GM23338 (cell line): ENCODE measurements at regions not wholly inside any gene's neighbourhood (a gene's known extent, or its start where the extent isn't known, plus 50 kb on each side); places are given as distances from the start of the nearest gene placed in this dataset.

Experiments
- ATAC-seq: fragments of 200-7000 bp; cut with Tn5 transposase; 3 replicates; pipeline ENCODE4 v1.9.1; 2020
- DNase-seq: peaks from one replicate; pipeline ENCODE4 v3.0.0-alpha.2; 2015; ENCODE audit warnings: low spot score
- H2AFZ ChIP-seq: fragments of 200-600 bp; sonication (generic); 2 replicates; pipeline ENCODE4 v1.8.0; 2016; ENCODE audit warnings: antibody characterized with exemption, mild to moderate bottlenecking, moderate library complexity
- H3F3A ChIP-seq: fragments of 200-600 bp; sonication (generic); replicated peaks from 2 replicates; pipeline ENCODE4 v1.8.0; 2017; ENCODE audit warnings: antibody characterized with exemption, mixed run types, low read depth
- H3K27ac ChIP-seq: fragments of 200-600 bp; sonication (generic); 2 replicates; pipeline ENCODE4 v1.6.1; 2016; ENCODE audit warnings: low read depth
- H3K27me3 ChIP-seq: fragments of 200-600 bp; sonication (generic); 2 replicates; pipeline ENCODE4 v1.8.0; 2016; ENCODE audit warnings: mild to moderate bottlenecking, mixed run types, moderate library complexity; ENCODE audit not compliant: insufficient read depth
- H3K36me3 ChIP-seq: fragments of 200-600 bp; sonication (generic); 2 replicates; pipeline ENCODE4 v1.8.0; 2016; ENCODE audit warnings: mild to moderate bottlenecking; ENCODE audit not compliant: insufficient read depth
- H3K4me1 ChIP-seq: fragments of 200-600 bp; sonication (generic); 2 replicates; pipeline ENCODE4 v1.8.0; 2016; ENCODE audit warnings: mild to moderate bottlenecking, moderate library complexity; ENCODE audit not compliant: insufficient read depth
- H3K4me2 ChIP-seq: fragments of 200-600 bp; sonication (generic); 2 replicates; pipeline ENCODE4 v1.7.1; 2017; ENCODE audit warnings: mixed run types
- H3K4me3 ChIP-seq: fragments of 200-600 bp; sonication (generic); 2 replicates; pipeline ENCODE4 v1.6.1; 2016; ENCODE audit warnings: mixed run types
- H3K79me2 ChIP-seq: fragments of 200-600 bp; sonication (generic); replicated peaks from 2 replicates; pipeline ENCODE4 v1.8.0; 2017; ENCODE audit warnings: mild to moderate bottlenecking; ENCODE audit not compliant: insufficient read depth
- H3K9me2 ChIP-seq: fragments of 200-600 bp; sonication (generic); 2 replicates; pipeline ENCODE4 v1.8.0; 2017; ENCODE audit not compliant: insufficient read depth
- H4K20me1 ChIP-seq: fragments of 200-600 bp; sonication (generic); replicated peaks from 2 replicates; pipeline ENCODE4 v1.8.0; 2017; ENCODE audit warnings: mild to moderate bottlenecking; ENCODE audit not compliant: insufficient read depth
- H3K27ac Mint-ChIP-seq: 2 replicates; pipeline ENCODE4 v1.8.0; 2020; ENCODE audit warnings: inconsistent platforms, mild to moderate bottlenecking, moderate library complexity, mixed read lengths
- H3K27me3 Mint-ChIP-seq: 3 replicates; pipeline ENCODE4 v1.8.0; 2022; ENCODE audit warnings: low read depth, mild to moderate bottlenecking, moderate library complexity, mixed read lengths, inconsistent platforms; ENCODE audit not compliant: insufficient read depth, poor library complexity
- H3K36me3 Mint-ChIP-seq: 3 replicates; pipeline ENCODE4 v1.8.0; 2021; ENCODE audit warnings: low read depth, mild to moderate bottlenecking, inconsistent platforms, moderate library complexity, mixed read lengths
- H3K4me1 Mint-ChIP-seq: 3 replicates; pipeline ENCODE4 v1.8.0; 2020; ENCODE audit warnings: mild to moderate bottlenecking, inconsistent platforms, mixed read lengths
- H3K4me3 Mint-ChIP-seq: 3 replicates; pipeline ENCODE4 v1.8.0; 2021; ENCODE audit warnings: moderate library complexity, mild to moderate bottlenecking, inconsistent platforms, mixed read lengths
- H3K9me3 Mint-ChIP-seq: 3 replicates; pipeline ENCODE4 v1.8.0; 2020; ENCODE audit warnings: moderate library complexity, mild to moderate bottlenecking, inconsistent platforms, mixed read lengths
- CREB1 ChIP-seq: fragments of 250-450 bp; sonication (Bioruptor Pico); IDR thresholded peaks from 2 replicates; pipeline ENCODE4 v1.5.0; 2020; ENCODE audit warnings: low read depth, mild to moderate bottlenecking, moderate library complexity
- EZH2 ChIP-seq: fragments of 200-600 bp; sonication (generic); IDR thresholded peaks from one replicate; pipeline ENCODE4 v1.8.0; 2017; ENCODE audit warnings: antibody characterized with exemption, mild to moderate bottlenecking, low read depth; ENCODE audit not compliant: unreplicated experiment
- EZH2phosphoT487 ChIP-seq: fragments of 200-600 bp; sonication (generic); IDR thresholded peaks from one replicate; pipeline ENCODE4 v1.8.1; 2018; ENCODE audit warnings: antibody characterized with exemption; ENCODE audit not compliant: unreplicated experiment
- JUNB ChIP-seq: IDR thresholded peaks from one replicate; pipeline ENCODE4 v1.6.1; 2016; ENCODE audit warnings: antibody characterized with exemption; ENCODE audit not compliant: unreplicated experiment
- NANOG ChIP-seq: IDR thresholded peaks from 2 replicates; pipeline ENCODE4 v1.6.1; 2016; ENCODE audit warnings: antibody characterized with exemption, borderline replicate concordance
- POLR2AphosphoS5 ChIP-seq: IDR thresholded peaks from 2 replicates; pipeline ENCODE4 v1.6.1; 2016; ENCODE audit warnings: antibody characterized with exemption, low read depth
- STAT1 ChIP-seq: IDR thresholded peaks from one replicate; pipeline ENCODE4 v1.6.1; 2016; ENCODE audit warnings: antibody characterized with exemption; ENCODE audit not compliant: unreplicated experiment
- ZNF114 ChIP-seq: fragments of 250-450 bp; sonication (Bioruptor Pico); IDR thresholded peaks from 2 replicates; pipeline ENCODE4 v1.5.0; 2020; ENCODE audit warnings: mild to moderate bottlenecking, moderate library complexity
- ZNF331 ChIP-seq: fragments of 250-450 bp; sonication (Bioruptor Pico); IDR thresholded peaks from 2 replicates; pipeline ENCODE4 v1.5.0; 2020; ENCODE audit warnings: low read depth, mild to moderate bottlenecking, moderate library complexity
- TF ChIP-seq, protein P1 (sequence below): IDR thresholded peaks from 2 replicates; pipeline ENCODE4 v1.6.1; 2016; ENCODE audit warnings: antibody characterized with exemption
- TF ChIP-seq, protein P2 (sequence below): IDR thresholded peaks from one replicate; pipeline ENCODE4 v1.6.1; 2018; ENCODE audit warnings: antibody characterized with exemption; ENCODE audit not compliant: unreplicated experiment
- TF ChIP-seq, protein P3 (sequence below): fragments of 250-450 bp; sonication (Bioruptor Pico); IDR thresholded peaks from 2 replicates; pipeline ENCODE4 v1.5.0; 2020; ENCODE audit warnings: mild to moderate bottlenecking, moderate library complexity
- TF ChIP-seq, protein P4 (sequence below), 2 experiments: fragments of 200-600 bp in 1 of 2; sonication (generic) in 1 of 2; conservative IDR thresholded peaks; 2 replicates each; pipeline versions ENCODE4 v1.5.1 to v1.6.1; 2016 to 2017; ENCODE audit warnings: antibody characterized with exemption in 2 of 2, low read depth in 2 of 2, mild to moderate bottlenecking in 2 of 2, moderate library complexity in 1 of 2

DNA sequence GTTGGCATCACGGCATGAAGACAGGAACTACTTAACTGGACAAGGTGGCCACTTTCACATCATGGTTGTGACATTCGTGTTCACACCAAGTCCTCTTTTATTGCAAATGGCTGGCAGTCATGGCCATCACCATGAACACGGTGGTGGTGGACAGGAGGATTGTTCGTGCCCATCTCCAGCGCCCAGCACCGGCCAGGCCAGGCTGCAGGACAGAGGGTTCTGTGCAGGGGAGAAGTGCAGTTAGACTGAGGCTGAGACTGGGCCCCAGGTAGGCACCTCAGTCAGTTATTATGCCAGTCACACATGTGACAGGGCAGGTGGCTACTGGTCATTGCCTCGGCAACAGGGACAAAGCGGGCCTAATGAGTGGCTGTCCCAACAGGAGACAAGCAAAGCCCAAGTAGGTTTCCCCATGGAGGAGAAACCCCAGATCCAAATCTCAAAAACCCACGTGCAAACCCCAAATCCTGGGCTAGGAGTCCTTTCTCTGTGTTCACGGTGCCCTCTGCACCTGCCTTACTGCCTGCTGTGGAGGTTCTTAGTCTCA is 468.1 kb upstream of the MYT1L start:
- Histone ChIP-seq H3K4me2 (no peak overlapping the region), H3K27ac (no peak overlapping the region), H3K79me2 (no peaks in the 10 kb centered on the region), H3K36me3 (peaks cover 5% of the 10 kb centered on the region; the same call in 1 of the 2 replicates), H2AFZ (no peak overlapping the region), H3F3A (no peaks in the 10 kb centered on the region), H3K4me3 (no peak overlapping the region), H3K9me2 (no peaks in the 10 kb centered on the region), H4K20me1 (no peaks in the 10 kb centered on the region), H3K4me1 (no peaks in the 10 kb centered on the region), H3K27me3 (no peaks in the 10 kb centered on the region)
- no peak overlapping the region for H3K4me3 Mint-ChIP-seq
- no peak for ATAC-seq
- peaks cover 14% of the 10 kb centered on the region; the same call in 1 of the 3 replicates for H3K36me3 Mint-ChIP-seq
- H3K9me3 Mint-ChIP-seq, result peaks cover 32% of the 10 kb centered on the region
- TF ChIP-seq, protein P1, sequence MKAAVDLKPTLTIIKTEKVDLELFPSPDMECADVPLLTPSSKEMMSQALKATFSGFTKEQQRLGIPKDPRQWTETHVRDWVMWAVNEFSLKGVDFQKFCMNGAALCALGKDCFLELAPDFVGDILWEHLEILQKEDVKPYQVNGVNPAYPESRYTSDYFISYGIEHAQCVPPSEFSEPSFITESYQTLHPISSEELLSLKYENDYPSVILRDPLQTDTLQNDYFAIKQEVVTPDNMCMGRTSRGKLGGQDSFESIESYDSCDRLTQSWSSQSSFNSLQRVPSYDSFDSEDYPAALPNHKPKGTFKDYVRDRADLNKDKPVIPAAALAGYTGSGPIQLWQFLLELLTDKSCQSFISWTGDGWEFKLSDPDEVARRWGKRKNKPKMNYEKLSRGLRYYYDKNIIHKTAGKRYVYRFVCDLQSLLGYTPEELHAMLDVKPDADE, result no peak
- TF ChIP-seq NANOG (no peak), ZNF114 (CRISPR knock-in tag) (no peak), CREB1 (CRISPR knock-in tag) (no peak), JUNB (no peak), ZNF331 (no peak), EZH2 (no peak), STAT1 (no peak), POLR2AphosphoS5 (no peak), EZH2phosphoT487 (no peak)
- TF ChIP-seq, protein P2, sequence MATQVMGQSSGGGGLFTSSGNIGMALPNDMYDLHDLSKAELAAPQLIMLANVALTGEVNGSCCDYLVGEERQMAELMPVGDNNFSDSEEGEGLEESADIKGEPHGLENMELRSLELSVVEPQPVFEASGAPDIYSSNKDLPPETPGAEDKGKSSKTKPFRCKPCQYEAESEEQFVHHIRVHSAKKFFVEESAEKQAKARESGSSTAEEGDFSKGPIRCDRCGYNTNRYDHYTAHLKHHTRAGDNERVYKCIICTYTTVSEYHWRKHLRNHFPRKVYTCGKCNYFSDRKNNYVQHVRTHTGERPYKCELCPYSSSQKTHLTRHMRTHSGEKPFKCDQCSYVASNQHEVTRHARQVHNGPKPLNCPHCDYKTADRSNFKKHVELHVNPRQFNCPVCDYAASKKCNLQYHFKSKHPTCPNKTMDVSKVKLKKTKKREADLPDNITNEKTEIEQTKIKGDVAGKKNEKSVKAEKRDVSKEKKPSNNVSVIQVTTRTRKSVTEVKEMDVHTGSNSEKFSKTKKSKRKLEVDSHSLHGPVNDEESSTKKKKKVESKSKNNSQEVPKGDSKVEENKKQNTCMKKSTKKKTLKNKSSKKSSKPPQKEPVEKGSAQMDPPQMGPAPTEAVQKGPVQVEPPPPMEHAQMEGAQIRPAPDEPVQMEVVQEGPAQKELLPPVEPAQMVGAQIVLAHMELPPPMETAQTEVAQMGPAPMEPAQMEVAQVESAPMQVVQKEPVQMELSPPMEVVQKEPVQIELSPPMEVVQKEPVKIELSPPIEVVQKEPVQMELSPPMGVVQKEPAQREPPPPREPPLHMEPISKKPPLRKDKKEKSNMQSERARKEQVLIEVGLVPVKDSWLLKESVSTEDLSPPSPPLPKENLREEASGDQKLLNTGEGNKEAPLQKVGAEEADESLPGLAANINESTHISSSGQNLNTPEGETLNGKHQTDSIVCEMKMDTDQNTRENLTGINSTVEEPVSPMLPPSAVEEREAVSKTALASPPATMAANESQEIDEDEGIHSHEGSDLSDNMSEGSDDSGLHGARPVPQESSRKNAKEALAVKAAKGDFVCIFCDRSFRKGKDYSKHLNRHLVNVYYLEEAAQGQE, result no peak
- TF ChIP-seq, protein P3, sequence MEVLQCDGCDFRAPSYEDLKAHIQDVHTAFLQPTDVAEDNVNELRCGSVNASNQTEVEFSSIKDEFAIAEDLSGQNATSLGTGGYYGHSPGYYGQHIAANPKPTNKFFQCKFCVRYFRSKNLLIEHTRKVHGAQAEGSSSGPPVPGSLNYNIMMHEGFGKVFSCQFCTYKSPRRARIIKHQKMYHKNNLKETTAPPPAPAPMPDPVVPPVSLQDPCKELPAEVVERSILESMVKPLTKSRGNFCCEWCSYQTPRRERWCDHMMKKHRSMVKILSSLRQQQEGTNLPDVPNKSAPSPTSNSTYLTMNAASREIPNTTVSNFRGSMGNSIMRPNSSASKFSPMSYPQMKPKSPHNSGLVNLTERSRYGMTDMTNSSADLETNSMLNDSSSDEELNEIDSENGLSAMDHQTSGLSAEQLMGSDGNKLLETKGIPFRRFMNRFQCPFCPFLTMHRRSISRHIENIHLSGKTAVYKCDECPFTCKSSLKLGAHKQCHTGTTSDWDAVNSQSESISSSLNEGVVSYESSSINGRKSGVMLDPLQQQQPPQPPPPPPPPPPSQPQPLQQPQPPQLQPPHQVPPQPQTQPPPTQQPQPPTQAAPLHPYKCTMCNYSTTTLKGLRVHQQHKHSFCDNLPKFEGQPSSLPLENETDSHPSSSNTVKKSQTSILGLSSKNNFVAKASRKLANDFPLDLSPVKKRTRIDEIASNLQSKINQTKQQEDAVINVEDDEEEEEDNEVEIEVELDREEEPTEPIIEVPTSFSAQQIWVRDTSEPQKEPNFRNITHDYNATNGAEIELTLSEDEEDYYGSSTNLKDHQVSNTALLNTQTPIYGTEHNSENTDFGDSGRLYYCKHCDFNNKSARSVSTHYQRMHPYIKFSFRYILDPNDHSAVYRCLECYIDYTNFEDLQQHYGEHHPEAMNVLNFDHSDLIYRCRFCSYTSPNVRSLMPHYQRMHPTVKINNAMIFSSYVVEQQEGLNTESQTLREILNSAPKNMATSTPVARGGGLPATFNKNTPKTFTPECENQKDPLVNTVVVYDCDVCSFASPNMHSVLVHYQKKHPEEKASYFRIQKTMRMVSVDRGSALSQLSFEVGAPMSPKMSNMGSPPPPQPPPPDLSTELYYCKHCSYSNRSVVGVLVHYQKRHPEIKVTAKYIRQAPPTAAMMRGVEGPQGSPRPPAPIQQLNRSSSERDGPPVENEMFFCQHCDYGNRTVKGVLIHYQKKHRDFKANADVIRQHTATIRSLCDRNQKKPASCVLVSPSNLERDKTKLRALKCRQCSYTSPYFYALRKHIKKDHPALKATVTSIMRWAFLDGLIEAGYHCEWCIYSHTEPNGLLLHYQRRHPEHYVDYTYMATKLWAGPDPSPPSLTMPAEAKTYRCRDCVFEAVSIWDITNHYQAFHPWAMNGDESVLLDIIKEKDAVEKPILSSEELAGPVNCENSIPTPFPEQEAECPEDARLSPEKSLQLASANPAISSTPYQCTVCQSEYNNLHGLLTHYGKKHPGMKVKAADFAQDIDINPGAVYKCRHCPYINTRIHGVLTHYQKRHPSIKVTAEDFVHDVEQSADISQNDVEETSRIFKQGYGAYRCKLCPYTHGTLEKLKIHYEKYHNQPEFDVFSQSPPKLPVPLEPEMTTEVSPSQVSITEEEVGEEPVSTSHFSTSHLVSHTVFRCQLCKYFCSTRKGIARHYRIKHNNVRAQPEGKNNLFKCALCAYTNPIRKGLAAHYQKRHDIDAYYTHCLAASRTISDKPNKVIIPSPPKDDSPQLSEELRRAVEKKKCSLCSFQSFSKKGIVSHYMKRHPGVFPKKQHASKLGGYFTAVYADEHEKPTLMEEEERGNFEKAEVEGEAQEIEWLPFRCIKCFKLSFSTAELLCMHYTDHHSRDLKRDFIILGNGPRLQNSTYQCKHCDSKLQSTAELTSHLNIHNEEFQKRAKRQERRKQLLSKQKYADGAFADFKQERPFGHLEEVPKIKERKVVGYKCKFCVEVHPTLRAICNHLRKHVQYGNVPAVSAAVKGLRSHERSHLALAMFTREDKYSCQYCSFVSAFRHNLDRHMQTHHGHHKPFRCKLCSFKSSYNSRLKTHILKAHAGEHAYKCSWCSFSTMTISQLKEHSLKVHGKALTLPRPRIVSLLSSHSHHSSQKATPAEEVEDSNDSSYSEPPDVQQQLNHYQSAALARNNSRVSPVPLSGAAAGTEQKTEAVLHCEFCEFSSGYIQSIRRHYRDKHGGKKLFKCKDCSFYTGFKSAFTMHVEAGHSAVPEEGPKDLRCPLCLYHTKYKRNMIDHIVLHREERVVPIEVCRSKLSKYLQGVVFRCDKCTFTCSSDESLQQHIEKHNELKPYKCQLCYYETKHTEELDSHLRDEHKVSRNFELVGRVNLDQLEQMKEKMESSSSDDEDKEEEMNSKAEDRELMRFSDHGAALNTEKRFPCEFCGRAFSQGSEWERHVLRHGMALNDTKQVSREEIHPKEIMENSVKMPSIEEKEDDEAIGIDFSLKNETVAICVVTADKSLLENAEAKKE, result no peak
- TF ChIP-seq, protein P4, sequence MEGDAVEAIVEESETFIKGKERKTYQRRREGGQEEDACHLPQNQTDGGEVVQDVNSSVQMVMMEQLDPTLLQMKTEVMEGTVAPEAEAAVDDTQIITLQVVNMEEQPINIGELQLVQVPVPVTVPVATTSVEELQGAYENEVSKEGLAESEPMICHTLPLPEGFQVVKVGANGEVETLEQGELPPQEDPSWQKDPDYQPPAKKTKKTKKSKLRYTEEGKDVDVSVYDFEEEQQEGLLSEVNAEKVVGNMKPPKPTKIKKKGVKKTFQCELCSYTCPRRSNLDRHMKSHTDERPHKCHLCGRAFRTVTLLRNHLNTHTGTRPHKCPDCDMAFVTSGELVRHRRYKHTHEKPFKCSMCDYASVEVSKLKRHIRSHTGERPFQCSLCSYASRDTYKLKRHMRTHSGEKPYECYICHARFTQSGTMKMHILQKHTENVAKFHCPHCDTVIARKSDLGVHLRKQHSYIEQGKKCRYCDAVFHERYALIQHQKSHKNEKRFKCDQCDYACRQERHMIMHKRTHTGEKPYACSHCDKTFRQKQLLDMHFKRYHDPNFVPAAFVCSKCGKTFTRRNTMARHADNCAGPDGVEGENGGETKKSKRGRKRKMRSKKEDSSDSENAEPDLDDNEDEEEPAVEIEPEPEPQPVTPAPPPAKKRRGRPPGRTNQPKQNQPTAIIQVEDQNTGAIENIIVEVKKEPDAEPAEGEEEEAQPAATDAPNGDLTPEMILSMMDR (conservative IDR thresholded peaks at IDR 0.05; ENCODE audit: low read depth in 2 of 2), result no peak
- peaks cover 7% of the 10 kb centered on the region for H3K27me3 Mint-ChIP-seq
- no peak for DNase-seq
- no peak overlapping the region for H3K27ac Mint-ChIP-seq
- no peaks in the 10 kb centered on the region for H3K4me1 Mint-ChIP-seq
